WTC11 (cell line): ENCODE measurements at regions not wholly inside any gene's neighbourhood (a gene's known extent, or its start where the extent isn't known, plus 50 kb on each side); places are given as distances from the start of the nearest gene placed in this dataset.

Experiments used
- CTCF ChIP-seq: fragments of 200-600 bp; IDR thresholded peaks from 2 replicates; pipeline ENCODE4 v1.8.0; 2022; ENCODE audit warnings: antibody characterized with exemption
- TF ChIP-seq, protein P1 (sequence below): sonication (generic); formaldehyde crosslinking; conservative IDR thresholded peaks from 2 replicates; pipeline ENCODE4 v1.8.1; 2023; ENCODE audit warnings: mild to moderate bottlenecking, low read depth, missing genetic modification reagents, moderate library complexity

GRCh38 chr6:108797951-108798669, 50.1 kb upstream of the ARMC2 start:
- no peak for TF ChIP-seq CTCF
- TF ChIP-seq, protein P1, sequence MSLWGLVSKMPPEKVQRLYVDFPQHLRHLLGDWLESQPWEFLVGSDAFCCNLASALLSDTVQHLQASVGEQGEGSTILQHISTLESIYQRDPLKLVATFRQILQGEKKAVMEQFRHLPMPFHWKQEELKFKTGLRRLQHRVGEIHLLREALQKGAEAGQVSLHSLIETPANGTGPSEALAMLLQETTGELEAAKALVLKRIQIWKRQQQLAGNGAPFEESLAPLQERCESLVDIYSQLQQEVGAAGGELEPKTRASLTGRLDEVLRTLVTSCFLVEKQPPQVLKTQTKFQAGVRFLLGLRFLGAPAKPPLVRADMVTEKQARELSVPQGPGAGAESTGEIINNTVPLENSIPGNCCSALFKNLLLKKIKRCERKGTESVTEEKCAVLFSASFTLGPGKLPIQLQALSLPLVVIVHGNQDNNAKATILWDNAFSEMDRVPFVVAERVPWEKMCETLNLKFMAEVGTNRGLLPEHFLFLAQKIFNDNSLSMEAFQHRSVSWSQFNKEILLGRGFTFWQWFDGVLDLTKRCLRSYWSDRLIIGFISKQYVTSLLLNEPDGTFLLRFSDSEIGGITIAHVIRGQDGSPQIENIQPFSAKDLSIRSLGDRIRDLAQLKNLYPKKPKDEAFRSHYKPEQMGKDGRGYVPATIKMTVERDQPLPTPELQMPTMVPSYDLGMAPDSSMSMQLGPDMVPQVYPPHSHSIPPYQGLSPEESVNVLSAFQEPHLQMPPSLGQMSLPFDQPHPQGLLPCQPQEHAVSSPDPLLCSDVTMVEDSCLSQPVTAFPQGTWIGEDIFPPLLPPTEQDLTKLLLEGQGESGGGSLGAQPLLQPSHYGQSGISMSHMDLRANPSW (CRISPR knock-in tag) = no peak
